ENCODE measurements at regions not wholly inside any gene's neighbourhood (a gene's known extent, or its start where the extent isn't known, plus 50 kb on each side); places are given as distances from the start of the nearest gene placed in this dataset.

DNA sequence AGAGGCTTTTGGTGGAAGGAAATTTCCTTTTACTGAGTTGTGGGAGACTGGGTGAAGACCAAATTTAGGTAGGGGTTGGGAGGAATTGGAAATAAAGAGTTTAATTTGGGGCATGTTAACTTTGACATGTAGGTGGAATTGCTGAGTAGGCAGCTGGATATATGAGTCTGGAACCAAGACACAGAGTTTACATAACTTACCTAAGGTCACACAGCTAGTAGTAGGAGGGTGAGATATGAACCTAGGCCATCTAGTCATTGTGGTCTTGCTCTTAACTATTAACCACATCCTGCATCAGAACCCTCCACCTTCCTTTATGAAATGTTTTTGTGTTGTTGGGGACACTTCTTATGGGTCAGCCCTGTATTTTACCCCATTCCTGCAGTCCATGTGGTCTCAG lies 113.1 kb downstream of the ICOS start:
- no peak for DNase-seq

DNA sequence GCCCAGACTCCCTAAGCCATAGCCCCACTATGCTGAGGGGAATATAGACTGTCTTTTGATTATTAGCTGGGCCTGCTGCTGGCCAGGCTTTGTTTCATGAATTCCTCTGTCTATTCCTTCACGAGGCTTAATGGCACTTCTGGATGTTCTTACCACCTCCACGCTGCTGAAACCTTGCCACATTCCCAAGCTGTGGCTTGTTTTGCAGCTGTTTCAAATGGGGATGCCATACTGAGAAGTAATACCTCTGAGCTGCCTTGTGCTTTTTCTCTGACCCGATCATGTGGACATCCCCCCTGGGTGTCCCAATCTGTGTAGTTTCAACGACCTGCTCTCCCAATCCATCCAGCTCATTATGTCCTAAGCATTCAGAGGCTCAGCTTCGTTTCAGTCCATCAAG lies 114.1 kb downstream of the ICOS start:
- no peak for DNase-seq

DNA sequence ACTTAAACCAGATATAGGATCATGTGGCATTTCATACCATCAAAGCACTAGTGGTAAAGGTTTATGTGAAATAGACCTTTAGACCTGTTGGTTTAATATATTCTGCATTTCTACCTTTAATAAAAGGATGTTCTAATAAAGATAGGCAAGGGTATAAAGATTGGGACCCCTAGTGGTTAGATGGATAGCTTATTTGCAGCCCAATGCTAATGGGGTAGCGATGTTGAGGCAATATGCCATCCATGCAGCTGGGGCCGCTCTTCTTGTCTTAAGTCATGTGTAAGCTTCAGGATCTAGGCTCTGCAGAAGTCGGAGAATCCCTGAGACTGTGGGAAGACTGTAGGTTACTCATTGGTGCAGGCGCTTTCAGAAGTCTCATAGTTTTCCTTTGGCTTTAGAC lies 114.9 kb downstream of the ICOS start:
- no peak for DNase-seq

DNA sequence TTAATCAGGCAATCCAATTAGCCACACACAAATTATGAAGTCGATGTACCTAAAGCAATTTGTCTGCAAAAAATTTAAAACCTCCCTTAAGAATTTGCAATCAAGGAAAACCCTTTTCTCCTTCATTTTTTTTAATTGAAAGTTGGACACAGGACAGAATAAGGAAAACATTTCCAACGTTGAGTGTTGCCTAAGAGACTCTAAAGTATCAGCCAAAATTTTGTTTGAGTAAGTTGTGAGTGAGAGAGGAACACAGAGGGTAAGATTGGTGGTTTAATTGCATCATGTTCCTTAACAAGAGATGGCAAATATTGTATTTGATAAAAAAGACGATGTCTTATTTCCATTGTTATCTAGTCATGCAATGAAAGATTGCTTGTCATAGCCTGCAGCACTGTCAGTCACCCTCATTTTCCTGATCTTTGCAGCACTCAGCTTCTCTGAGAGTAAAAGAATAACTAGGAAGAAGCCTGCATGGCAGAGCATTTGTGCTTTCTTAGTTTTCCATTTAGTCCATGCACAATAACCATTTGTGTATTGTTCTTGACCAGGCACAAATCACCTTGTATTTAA lies 115.5 kb downstream of the ICOS start:
- DNase-seq, result no peak

DNA sequence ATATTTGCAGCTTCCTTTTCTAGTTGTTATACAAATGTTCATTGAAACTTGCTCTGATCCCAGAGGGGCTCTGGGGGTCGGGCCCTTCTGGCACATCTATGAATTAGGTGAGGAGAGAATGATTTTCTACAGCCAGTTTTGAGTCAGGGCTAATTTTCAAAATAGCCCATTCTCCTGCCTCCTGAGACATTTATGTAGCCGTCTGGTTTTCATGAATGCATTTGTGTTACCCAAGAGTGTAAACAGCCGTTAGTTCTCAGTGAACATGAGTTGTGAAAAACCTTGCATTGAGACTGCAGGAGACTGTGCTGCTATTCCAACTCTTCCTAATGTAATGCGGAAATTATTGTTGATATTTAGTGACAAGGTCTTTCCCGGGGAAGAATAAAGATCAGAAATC lies 122.5 kb downstream of the ICOS start:
- DNase-seq, result no peak

DNA sequence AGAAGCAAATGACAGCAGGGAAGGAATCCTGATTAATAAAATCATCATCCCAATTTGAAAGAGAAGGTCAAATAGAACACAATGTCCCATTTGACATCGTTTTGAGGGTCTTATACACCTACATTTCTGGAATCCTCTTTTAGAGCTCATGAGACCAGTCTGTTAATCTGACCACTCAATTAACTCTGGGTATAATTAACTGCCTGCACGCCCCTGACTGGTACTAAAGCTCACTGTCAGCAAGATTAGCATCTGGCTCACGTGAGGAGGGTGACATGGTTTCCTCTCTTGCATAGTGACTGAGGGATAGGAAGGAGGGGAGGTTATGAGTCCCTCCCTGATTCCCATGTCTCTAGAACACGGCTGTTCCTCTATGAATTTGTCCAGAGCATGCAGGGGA lies 124.3 kb downstream of the ICOS start:
- no peak for DNase-seq

DNA sequence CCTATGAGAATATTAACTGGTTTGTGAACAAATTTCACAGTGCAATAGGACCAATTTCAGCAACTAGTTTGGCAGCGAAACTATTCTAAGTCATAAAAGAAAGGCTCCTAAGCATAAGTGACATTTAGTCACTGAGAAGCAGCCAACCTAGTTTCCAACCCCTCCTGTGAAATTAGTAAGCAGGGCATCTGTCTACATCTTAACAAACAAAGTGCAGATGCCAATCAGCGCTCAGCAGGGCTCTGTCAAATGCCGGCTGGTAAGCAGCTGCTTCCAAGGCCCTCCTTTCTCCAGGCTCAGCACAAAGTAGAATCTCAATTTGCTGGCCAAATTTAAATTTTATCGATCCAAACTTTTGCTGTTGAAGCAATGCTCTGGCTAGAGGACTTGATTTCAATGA lies 124.7 kb downstream of the ICOS start:
- no peak for DNase-seq

DNA sequence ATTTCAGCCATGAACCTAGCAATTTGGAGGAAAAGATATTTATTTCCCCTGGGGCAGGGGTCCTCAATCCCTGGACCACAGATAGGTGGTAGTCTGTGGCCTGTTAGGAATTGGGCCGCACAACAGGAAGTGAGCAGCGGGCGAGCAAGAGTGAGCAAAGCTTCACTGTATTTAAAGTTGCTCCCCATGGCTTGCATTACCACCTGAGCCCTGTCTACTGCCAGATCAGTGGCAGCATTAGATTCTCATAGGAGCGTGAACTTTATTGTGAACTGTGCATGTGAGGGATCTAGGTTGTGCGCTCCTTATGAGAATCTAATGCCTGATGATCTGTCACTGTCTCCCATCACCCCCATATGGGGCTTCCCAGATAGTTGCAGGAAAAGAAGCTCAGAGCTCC lies 127.6 kb downstream of the ICOS start:
- DNase-seq, result no peak

DNA sequence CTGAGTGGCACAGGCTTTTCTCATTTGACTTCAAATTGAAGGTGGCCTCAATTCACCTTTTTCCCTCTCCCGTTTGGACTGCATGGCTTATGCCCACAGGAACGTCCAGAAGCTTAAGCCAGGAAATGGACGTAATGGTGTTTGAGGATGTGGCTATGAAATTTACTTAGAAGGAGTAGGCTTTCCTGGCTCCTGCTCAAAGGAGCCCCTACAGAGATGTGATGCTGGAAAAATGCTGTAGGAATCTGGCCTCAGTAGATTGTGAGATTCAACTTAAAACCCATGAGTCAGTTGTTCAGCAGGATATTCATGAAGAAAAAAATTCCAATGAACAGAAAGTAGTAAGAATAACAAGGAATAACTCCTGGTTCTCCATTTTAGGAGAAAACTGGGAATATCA lies 129.0 kb downstream of the ICOS start:
- no peak for DNase-seq

DNA sequence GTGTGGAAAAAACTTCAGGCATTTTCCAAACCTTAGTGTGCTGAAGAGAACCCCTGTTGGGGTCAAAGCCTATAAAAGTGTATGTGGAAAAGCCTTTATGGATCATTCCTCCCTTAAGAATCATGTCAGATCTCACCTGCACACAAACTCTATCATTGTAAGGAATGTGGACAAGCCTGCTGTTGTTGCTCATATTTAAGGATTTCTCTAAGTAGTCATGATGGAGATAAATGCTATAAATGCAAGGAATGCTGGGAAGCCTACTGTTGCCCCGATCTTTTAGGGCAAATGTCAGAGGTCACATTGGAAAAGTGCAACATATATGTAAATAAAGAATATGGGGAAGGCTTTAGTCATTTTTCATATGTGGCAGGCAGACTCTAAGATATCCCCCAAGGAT lies 129.5 kb downstream of the ICOS start:
- DNase-seq, result no peak

DNA sequence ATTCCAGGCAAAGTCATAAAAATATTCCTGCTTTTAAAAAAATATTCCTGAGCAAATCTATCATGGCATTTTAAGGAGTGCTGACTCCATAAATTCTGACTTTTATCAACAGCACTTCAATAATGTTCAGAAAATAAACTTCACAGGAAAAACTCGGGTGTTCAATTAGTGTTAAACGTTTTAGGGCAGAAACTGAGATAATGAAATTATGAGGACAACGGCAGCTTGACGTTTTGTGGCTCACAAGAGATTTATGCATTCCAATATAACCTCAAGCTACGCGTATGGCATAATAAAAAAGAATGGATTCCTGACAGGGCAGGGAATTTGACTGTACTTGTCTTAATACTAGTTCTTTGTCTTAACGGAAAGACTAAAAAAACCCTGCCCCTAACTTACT lies 133.2 kb downstream of the ICOS start:
- no peak for DNase-seq

DNA sequence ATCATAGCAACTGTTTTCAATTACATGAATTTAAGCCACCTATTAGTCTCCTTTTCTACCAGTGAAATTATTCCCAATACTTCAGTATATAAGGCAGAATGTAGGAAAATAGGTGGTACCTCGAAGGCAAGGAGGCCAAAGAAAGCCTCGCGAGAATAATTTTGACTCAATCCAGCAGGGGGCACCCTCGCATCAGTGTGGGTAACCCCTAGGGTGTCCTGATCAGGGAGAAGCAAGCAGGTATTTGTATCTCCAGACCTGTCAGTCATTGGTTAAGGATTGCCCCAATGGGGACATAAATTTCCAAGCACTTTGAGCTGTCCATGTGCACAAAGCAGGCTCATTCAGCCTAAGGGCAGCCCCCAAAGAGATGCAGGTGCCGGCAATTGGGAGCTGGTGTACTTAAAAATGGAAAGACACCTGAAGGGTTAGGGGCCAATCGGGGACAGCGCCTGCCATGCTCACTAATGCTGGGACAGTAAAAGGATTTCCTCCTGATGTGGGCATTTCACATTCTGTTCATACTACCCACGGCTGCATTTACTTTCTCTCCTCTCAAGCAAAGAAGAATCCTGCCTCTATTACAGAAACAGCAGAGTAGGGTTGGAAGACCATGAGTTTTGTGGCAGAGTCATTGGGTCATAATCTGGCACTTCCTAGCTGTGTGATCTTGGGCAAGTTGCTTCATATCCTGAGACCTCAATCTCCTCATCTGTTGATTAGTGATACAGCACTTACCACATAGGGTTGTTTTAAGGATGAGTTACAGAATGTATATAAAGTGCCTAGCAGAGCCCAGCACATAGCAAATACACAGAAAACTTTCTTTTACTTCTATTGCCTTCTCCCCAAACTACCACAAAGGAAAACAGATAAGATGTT lies 136.1 kb downstream of the ICOS start:
- no peak for DNase-seq

DNA sequence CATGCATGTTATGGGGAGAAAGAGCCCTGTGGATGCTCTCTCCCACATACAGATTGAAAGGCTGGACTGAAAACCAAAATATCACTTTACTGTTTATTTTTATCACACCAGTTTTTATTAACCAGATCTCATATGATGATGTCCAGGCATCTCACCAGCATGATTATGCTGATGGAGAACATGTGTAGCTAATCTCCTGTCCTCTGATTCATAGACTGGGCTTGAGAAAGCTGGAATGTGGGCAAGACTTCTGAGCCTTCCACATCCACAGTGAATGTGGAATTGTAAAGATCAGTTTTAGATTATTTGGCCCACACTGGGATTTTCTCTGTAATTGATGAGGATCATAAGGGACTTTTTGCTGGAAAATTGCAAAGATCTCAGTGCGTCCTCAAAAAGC lies 137.9 kb downstream of the ICOS start:
- DNase-seq, result no peak

DNA sequence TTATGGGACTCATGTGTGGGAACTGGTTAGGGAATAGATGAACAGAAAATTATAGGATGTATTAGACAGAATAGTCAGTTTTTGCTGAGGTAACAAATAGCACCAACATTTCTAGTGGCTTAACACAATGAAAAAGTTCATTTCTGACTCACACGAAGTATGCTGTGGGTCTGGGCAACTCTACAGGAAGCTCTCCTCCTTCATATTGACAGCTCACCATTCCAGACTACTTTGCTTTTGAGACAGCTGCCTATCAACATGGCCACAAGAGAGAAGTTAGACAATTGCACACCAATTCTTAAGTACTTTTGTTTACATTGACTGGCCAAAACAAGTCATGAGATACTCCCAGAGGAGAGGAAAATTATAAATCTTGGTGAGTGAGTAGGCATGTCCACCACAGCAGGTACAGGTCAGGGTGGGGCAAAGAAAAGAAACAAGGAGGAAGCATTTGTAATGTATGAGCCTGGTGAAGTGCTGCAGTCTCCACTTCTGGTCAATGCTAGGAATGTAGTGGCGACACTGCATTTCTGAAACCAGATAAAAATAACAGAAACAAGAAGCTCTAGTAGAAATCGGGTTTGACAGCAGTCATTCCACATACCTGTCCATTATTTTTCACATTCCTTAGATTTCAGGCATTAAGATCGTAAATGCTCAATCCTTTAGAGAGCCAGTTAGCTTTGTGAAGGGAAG lies 141.6 kb downstream of the ICOS start:
- DNase-seq, result no peak

DNA sequence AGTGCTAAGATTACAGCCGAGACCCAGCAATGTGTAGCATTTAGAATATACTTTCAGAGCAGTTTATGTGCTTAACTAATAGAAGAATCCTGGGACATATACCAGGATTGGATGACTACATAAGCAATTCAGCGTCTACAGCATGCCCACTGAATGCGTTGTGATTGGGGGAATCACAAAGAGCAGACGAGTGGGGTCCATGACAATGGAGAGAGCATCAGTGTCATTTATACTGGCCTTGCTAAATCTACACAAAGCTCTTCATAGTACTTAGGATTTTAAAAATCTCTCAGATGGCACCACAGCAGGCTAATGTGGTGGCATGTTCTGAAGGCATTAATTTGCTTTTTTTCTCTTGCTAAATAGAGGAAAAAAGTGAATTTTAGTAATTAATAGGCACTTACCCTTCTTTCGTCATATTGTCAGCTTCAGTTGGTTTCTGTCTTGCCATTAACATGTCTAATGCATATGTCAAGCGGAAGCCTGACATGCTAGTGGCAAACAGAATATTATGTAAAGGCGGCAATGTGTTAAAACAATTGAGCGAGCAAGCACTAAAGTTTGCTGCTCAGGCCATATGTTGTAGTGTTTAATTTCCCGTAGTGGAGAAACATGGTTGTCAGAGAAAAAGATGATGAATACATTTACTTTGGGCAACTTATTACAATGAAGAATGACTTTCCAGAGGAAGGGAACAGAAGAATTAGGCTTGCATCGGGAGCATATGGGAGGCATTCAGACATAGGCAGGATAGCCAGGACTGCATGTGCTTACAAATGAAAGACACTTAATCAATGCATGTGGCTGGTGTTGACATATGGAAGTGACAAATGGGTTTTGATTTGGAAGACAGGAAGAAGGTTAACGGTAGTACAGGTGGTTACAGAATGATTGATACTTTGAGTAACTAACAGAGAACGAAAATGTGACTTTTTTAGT lies 145.2 kb downstream of the ICOS start:
- DNase-seq, result no peak

DNA sequence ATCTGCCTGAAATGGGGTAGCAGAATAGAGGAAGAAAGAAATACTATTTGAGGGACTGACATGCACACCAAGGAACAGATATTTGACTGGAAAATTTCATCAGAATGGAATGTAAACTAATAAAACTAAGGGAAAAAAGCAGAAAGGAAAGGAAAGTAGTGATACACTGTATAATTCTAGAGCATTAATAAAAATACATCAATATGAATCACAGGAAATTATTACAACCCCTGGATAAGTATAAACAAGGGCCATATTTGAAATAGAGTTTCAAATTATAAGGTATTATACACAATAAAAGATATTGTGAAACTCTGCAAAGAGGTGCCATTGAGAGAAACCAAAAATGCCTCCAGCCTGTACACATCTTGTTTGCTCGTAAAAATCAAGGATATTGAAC lies 149.6 kb downstream of the ICOS start:
- DNase-seq, result no peak

DNA sequence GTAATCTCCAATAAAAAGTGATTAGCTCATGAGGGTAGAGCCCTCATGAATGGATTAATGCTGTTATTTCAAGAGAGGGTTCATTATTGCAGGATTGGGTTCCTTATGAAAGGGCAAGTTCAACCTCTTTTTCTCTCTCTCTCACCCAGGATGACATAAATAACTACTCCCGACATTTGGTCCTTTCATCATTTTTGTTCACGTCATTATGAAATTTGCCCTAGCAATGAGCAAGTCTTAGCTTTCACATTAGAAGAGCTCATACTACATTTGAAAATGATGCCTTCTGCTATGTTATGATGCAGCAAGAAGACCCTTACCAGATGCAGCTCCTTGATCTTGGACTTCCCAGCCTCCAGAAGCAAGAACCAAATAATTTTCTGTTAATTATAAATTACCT lies 152.5 kb downstream of the ICOS start:
- no peak for DNase-seq

DNA sequence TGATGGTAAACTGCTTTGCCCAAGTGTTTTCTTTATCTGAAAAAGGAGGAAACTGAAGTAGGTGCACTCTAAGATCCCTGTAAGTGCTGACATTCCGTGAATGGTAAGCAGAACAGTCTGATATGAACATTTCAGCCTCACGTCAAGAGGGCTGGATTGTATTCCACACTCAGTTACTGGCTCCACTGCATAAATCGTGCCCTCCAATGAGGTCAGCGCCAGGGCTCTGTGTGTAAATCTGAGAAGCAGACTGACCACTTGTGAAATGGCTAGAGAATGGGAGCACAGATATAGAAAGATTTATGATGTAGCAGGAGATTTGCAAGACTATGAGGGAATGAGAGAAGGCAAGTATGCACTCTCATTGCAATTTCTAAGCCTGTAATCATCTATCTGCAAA lies 153.0 kb downstream of the ICOS start:
- no peak for DNase-seq

DNA sequence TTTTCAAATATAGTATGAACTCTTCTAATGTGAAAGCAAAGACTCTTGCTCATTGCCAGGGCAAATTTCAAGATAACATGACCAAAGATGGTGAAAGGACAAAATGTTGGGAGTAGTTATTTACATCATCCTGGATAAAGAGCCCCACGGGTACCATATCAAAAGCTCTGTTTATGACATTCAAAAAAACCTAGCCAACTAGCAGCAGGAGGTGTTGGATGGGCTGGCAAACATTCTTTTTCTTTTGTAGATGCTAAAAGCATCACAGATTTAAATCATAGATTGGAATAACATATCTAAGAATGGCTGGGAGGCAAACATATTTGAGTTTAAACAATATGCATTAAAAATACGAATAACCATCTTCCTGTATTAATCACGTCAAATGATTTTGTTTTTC lies 153.5 kb downstream of the ICOS start:
- no peak for DNase-seq

DNA sequence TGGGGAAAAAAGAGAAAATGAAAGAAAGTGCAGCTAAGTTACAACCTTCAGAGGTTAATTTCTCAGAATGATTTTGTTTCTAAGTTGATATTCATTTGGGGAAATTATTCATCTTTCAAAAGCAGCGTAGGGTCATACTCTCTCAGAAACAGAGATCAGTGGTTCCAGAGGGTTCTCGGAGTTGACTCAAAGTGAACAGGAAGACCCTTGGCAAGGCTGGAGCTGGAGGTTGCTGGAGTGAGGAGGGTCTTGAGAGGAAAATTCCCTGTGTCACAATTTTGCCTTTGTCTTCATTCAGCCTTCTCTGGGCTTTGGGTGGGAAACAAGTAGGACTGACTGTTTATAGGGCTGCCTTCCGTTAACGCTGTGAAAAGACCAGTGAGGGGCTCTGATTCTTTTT lies 168.2 kb downstream of the ICOS start:
- DNase-seq, result no peak

DNA sequence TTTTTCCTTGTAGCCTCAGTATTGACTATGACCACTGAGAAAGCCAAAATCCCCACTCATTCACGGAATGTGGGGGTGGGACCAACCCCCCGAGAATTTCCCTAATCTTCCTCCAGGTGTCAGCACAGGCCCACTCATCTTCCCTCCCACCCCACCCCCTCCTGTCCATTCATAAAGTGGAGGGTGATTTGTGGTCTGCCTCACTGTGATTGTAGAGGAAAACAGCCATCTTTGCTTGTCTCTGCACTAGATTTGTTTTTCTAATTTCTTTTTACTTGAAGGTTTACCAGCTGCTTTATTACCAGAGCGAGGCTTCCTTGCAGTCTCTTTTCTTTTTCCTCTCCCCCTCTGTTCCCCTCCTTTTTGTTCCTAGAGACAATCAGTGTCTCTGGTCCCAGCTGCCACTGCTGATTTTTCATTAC lies 171.8 kb downstream of the ICOS start:
- DNase-seq, result no peak

DNA sequence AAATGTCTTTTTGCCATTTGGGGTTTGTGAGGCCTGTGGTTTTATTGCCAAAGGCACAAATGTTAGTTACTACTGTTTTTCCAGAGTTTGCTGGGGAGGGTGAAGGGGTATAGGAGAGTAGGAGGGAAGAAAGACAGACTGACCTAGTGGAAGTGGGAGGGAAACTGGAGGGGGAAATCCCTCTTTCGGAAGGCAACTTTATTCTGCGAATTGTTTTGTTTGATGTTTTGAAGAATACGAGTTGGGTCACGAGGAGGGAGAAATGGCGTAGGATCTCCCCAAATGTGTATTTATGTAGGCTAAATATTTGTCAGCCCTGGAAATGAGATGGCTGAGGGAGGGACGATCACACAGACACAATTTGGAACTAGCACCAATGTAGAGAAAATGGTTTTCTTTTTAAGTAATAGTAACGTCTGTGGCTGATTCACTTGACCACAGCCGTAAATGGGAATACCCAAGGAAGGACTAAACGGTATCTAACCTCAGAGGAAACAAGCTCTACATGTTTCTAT lies 172.3 kb downstream of the ICOS start:
- DNase-seq, result no peak

DNA sequence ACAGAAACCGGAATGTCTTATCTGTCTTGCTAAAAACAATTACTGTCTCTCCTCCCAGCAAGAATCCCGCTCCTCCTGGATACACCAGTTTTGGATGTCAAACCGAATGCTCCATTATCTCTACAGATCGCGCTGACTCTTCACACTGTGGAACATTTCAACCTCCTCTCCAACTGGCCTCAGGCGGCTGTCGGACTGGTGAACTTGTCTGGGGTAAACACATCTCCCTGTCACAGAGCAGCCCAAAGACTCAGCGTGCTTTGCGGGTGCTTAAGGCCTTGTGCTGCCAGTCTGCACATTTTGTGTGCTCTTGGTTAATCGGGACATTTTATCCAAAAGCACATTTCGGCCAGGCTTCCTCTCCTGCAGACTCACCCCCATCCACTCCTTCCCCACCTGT lies 173.1 kb downstream of the ICOS start:
- DNase-seq, result no peak

All from Kasumi-1 (cell line).